T-helper 9 cell (primary cell): ENCODE measurements at regions not wholly inside any gene's neighbourhood (a gene's known extent, or its start where the extent isn't known, plus 50 kb on each side); places are given as distances from the start of the nearest gene placed in this dataset.
"Not testable (repeated sequence)": the region's sequence is repeated elsewhere in the genome, so short reads cannot be mapped to it uniquely, and the experiment has no call there.

Source experiments
- DNase-seq: peaks from one replicate; pipeline ENCODE4 v3.0.0-alpha.2; 2020

- DNase-seq: no peak
Observed at GRCh38 chr7:9240001-9240400, 806.6 kb downstream of the NXPH1 start.

- DNase-seq: no peak
Observed at GRCh38 chr7:9241826-9242225, 808.4 kb downstream of the NXPH1 start.

GRCh38 chr7:9242636-9243035 lies 809.2 kb downstream of the NXPH1 start:
- no peak for DNase-seq

GRCh38 chr7:9250876-9251275 lies 817.5 kb downstream of the NXPH1 start:
- no peak for DNase-seq

GRCh38 chr7:9264395-9264794 lies 831.0 kb downstream of the NXPH1 start:
- DNase-seq: no peak

GRCh38 chr7:9280088-9280487 lies 846.7 kb downstream of the NXPH1 start:
- no peak for DNase-seq

- no peak for DNase-seq
Observed at GRCh38 chr7:9283246-9283645, 849.8 kb downstream of the NXPH1 start.

- DNase-seq: no peak
Observed at GRCh38 chr7:9302436-9302835, 869.0 kb downstream of the NXPH1 start.

- DNase-seq: no peak
Observed at GRCh38 chr7:9307131-9307530, 873.7 kb downstream of the NXPH1 start.

- DNase-seq: no peak
Observed at GRCh38 chr7:9324513-9324912, 891.1 kb downstream of the NXPH1 start.

- DNase-seq: no peak
Observed at GRCh38 chr7:9328296-9328695, 894.9 kb downstream of the NXPH1 start.

- no peak for DNase-seq
Observed at GRCh38 chr7:9349625-9350024, 916.2 kb downstream of the NXPH1 start.

GRCh38 chr7:9391221-9391620 lies 957.8 kb downstream of the NXPH1 start:
- DNase-seq: no peak

GRCh38 chr7:9391984-9392383 lies 958.6 kb downstream of the NXPH1 start:
- DNase-seq: no peak

- DNase-seq: not testable (repeated sequence)
Observed at GRCh38 chr7:9404386-9404785, 971.0 kb downstream of the NXPH1 start.

GRCh38 chr7:9407816-9408215 lies 974.4 kb downstream of the NXPH1 start:
- DNase-seq: no peak

- DNase-seq: no peak
Observed at GRCh38 chr7:9453521-9453920, 1020.1 kb downstream of the NXPH1 start.

GRCh38 chr7:9488555-9488954 lies 1055.1 kb downstream of the NXPH1 start:
- no peak for DNase-seq

GRCh38 chr7:9498303-9498702 lies 1064.9 kb downstream of the NXPH1 start:
- no peak for DNase-seq

GRCh38 chr7:9502269-9502668 lies 1068.9 kb downstream of the NXPH1 start:
- DNase-seq: no peak

GRCh38 chr7:9504678-9505077 lies 1071.3 kb downstream of the NXPH1 start:
- DNase-seq: no peak

GRCh38 chr7:9505516-9505915 lies 1072.1 kb downstream of the NXPH1 start:
- DNase-seq: no peak

- DNase-seq: no peak
Observed at GRCh38 chr7:9507290-9507689, 1073.9 kb downstream of the NXPH1 start.

GRCh38 chr7:9516662-9517061 lies 1083.3 kb downstream of the NXPH1 start:
- DNase-seq: no peak

GRCh38 chr7:9523579-9523978 lies 1090.2 kb downstream of the NXPH1 start:
- no peak for DNase-seq

GRCh38 chr7:9552431-9552830 lies 1119.0 kb downstream of the NXPH1 start:
- DNase-seq: not testable (repeated sequence)
